ENCODE measurements at regions not wholly inside any gene's neighbourhood (a gene's known extent, or its start where the extent isn't known, plus 50 kb on each side); places are given as distances from the start of the nearest gene placed in this dataset.

DNA sequence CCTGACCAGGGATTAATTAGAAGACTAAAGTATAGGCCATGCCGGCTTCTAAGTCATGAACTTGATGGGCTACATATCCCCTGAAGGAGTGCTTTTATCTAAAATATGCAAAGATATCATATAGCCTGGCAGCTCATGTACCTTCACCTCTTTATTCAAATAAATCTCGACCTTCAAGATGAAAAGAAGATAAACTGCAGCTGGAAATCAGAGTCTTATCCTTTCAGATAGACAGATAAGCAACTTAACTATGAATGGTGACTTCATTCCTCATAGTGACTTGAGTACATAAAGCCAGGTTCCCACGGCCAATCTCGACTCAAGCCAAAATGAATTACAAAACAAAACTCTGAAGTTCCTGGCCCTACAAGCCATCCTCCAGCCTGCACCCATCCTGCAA is 165.3 kb upstream of the KLHL29 start:
- Histone ChIP-seq H3K4me3 (ENCODE audit: low read depth, low read length) (no peak overlapping the region), H3K36me3 (ENCODE audit: control insufficient read depth, insufficient read depth, low read length) (no peaks in the 10 kb centered on the region), H3K4me1 (ENCODE audit: control insufficient read depth, insufficient read depth, low read length) (no peaks in the 10 kb centered on the region), H3K9ac (ENCODE audit: low read length) (no peak overlapping the region), H3K27me3 (ENCODE audit: control insufficient read depth, insufficient read depth, low read length) (no peaks in the 10 kb centered on the region), H3K9me3 (ENCODE audit: control insufficient read depth, insufficient read depth, low read depth, low read length) (no peaks in the 10 kb centered on the region), H3K27ac (ENCODE audit: low read depth, low read length) (no peak overlapping the region)

DNA sequence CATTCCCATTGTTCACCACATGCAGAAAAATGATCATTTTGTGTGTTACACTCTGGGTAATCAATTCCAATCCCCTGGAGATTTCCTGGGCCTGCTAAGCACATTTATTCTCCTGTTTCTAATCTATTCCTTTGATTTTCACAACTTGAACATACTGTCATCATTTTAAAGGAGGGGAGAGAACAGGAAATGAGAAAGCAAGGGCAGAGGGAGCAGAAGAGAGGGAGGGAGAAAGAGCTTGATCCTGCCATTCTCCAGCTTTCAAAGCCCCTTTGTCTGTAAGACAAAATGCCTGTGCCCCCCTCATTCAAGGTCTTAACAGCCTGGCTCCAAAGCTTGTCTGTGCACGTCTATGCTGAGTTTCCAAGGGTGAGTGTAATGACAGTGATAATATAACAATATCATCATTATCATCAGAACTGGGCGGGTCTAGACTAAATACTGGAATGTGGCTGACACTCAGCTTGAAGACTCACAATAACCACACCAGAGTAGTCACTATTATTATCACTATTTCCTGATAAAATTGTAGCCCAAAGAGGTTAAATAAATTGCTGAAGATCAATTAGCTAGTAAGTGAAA is 164.4 kb upstream of the KLHL29 start:
- Histone ChIP-seq H3K27me3 (ENCODE audit: control insufficient read depth, insufficient read depth, low read length) (no peaks in the 10 kb centered on the region), H3K9ac (ENCODE audit: low read length) (no peak overlapping the region), H3K27ac (ENCODE audit: low read depth, low read length) (no peak overlapping the region), H3K4me3 (ENCODE audit: low read depth, low read length) (no peak overlapping the region), H3K4me1 (ENCODE audit: control insufficient read depth, insufficient read depth, low read length) (no peaks in the 10 kb centered on the region), H3K9me3 (ENCODE audit: control insufficient read depth, insufficient read depth, low read depth, low read length) (no peaks in the 10 kb centered on the region), H3K36me3 (ENCODE audit: control insufficient read depth, insufficient read depth, low read length) (no peaks in the 10 kb centered on the region)

DNA sequence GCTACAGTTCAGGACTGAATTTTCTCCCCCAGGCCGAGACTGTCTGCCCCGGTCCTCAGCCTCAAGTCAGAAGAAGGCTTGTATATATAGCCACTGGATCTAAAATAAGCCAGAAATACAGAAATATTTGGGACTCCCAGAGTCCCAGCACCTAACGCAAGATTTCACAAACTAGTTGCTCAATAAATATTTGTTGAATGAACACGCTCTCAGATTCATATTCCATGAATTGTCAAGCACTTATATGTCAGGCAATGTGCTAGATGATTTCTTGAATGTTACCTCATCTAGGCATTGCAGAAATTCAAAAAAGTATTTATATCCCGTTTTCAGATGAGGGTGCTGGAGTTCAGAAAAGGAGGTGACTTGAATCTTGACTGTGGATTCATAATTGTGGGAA is 163.7 kb upstream of the KLHL29 start:
- no peaks in the 10 kb centered on the region for H3K4me1 ChIP-seq (ENCODE audit: control insufficient read depth, insufficient read depth, low read length)
- no peak overlapping the region for H3K27ac ChIP-seq (ENCODE audit: low read depth, low read length)
- no peak overlapping the region for H3K4me3 ChIP-seq (ENCODE audit: low read depth, low read length)
- H3K9me3 ChIP-seq (ENCODE audit: control insufficient read depth, insufficient read depth, low read depth, low read length) = no peaks in the 10 kb centered on the region
- no peaks in the 10 kb centered on the region for H3K27me3 ChIP-seq (ENCODE audit: control insufficient read depth, insufficient read depth, low read length)
- no peaks in the 10 kb centered on the region for H3K36me3 ChIP-seq (ENCODE audit: control insufficient read depth, insufficient read depth, low read length)
- no peak overlapping the region for H3K9ac ChIP-seq (ENCODE audit: low read length)

DNA sequence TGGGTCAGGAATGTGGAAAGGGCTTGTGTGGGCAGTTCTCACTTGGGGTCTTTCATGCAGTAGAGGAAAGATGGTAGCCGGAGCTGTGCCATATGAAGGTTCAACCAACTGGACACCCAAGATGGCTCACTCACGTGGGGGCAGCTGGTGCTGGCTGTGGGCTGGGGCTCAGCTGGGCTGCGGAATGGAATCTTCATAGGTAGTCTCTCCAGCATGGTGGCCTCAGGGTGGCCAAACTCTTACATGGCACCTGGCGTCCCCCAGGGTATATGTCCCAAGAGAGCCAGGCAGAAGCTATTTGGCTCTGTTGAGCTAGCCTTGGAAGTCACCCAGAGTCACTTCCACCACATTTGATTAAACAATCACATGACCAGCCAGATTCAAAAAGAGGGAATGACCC is 163.1 kb upstream of the KLHL29 start:
- no peaks in the 10 kb centered on the region for H3K4me1 ChIP-seq (ENCODE audit: control insufficient read depth, insufficient read depth, low read length)
- H3K36me3 ChIP-seq (ENCODE audit: control insufficient read depth, insufficient read depth, low read length) = no peaks in the 10 kb centered on the region
- H3K4me3 ChIP-seq (ENCODE audit: low read depth, low read length) = no peak overlapping the region
- no peak overlapping the region for H3K9ac ChIP-seq (ENCODE audit: low read length)
- no peaks in the 10 kb centered on the region for H3K9me3 ChIP-seq (ENCODE audit: control insufficient read depth, insufficient read depth, low read depth, low read length)
- no peaks in the 10 kb centered on the region for H3K27me3 ChIP-seq (ENCODE audit: control insufficient read depth, insufficient read depth, low read length)
- no peak overlapping the region for H3K27ac ChIP-seq (ENCODE audit: low read depth, low read length)

DNA sequence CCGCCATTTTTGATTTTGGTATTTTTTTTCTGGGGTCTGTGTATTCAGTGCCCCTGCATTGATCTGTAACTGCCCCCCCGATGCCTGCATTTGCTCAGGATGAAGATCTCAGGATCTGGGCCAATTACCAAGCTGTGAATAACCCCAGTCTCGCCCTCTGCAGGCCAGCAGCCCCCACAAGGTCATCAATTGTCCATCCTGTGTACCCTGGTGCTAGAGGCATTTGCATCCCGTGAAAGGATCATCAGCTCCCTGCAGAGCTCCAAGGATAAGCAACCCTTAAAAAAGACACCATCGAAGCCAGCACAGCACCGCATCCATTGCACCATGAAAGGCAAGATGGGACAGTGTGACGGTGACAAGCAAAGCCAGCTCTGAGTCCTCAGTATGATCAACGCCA is 154.1 kb upstream of the KLHL29 start:
- Histone ChIP-seq H3K4me1 (ENCODE audit: control insufficient read depth, insufficient read depth, low read length) (peaks cover 6% of the 10 kb centered on the region; the same call in 1 of the 2 replicates), H3K4me3 (ENCODE audit: low read depth, low read length) (peak overlapping the region; percentile 20; the same call in 1 of the 2 replicates), H3K27me3 (ENCODE audit: control insufficient read depth, insufficient read depth, low read length) (no peaks in the 10 kb centered on the region), H3K9ac (ENCODE audit: low read length) (no peak overlapping the region), H3K36me3 (ENCODE audit: control insufficient read depth, insufficient read depth, low read length) (no peaks in the 10 kb centered on the region), H3K27ac (ENCODE audit: low read depth, low read length) (no peak overlapping the region), H3K9me3 (ENCODE audit: control insufficient read depth, insufficient read depth, low read depth, low read length) (peaks cover 17% of the 10 kb centered on the region)

DNA sequence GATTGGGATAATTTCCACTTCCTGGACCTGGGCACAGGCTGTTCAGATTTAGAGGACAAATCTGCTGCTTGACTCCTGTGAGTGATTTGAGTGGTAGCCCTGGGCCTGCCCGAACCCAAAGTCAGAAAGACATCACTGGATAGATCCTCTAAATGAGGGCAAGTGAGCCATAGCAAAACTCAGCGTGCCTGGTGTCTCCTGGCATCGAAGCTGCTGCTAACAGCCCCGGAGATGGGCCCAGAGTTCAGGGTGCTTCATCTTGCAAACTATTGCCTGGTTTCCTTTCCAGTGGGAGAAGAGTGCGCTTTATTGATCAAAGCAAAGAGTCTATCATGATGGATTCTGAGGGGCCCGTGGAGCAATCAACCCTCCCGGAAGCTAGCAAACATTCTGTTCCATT is 153.1 kb upstream of the KLHL29 start:
- H3K27me3 ChIP-seq (ENCODE audit: control insufficient read depth, insufficient read depth, low read length) = no peaks in the 10 kb centered on the region
- H3K36me3 ChIP-seq (ENCODE audit: control insufficient read depth, insufficient read depth, low read length) = no peaks in the 10 kb centered on the region
- no peak overlapping the region for H3K27ac ChIP-seq (ENCODE audit: low read depth, low read length)
- peaks cover 6% of the 10 kb centered on the region; the same call in 1 of the 2 replicates for H3K4me1 ChIP-seq (ENCODE audit: control insufficient read depth, insufficient read depth, low read length)
- H3K4me3 ChIP-seq (ENCODE audit: low read depth, low read length) = no peak overlapping the region
- no peak overlapping the region for H3K9ac ChIP-seq (ENCODE audit: low read length)
- H3K9me3 ChIP-seq (ENCODE audit: control insufficient read depth, insufficient read depth, low read depth, low read length) = peaks cover 17% of the 10 kb centered on the region

DNA sequence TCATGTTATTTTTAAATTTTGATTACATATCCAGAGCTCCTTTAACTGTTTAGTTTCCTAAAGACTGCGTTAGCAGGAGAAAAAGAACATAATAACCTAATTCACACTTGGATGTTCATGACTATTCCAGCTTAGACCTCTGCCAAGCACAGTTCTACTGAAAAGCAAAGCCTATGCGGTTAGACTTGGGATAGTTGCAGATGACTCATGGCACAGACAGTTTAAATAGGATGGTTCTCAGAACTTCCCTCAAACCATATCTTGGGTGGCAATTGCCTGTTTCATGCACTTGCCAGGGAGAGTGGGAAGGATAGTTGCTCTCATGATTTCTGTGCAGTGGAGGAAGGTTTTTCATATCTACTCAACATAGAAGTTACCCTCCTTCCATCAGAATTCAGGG is 149.7 kb upstream of the KLHL29 start:
- H3K4me3 ChIP-seq (ENCODE audit: low read depth, low read length) = no peak overlapping the region
- H3K9ac ChIP-seq (ENCODE audit: low read length) = no peak overlapping the region
- H3K27me3 ChIP-seq (ENCODE audit: control insufficient read depth, insufficient read depth, low read length) = no peaks in the 10 kb centered on the region
- no peak overlapping the region for H3K27ac ChIP-seq (ENCODE audit: low read depth, low read length)
- H3K9me3 ChIP-seq (ENCODE audit: control insufficient read depth, insufficient read depth, low read depth, low read length) = peaks cover 17% of the 10 kb centered on the region
- no peaks in the 10 kb centered on the region for H3K36me3 ChIP-seq (ENCODE audit: control insufficient read depth, insufficient read depth, low read length)
- H3K4me1 ChIP-seq (ENCODE audit: control insufficient read depth, insufficient read depth, low read length) = peaks cover 6% of the 10 kb centered on the region; the same call in 1 of the 2 replicates

DNA sequence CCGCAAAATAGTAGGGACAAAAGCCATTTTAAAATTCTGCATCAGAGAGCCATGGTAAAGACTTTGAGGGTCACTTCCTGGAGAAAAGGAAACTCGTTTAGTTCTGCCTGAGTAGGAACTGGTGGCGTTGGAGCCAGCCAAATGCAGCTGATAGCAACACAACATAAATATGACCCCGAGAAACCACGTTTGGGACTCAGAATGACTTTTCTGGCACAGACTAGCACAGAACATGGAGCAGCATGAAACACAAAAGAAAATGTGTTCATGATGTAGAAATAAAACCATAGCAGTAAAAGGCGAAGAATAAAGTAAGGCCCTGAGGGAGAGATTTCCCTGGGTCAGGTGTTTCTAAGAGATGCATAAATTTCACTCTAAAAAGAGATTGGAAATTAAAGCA is 149.2 kb upstream of the KLHL29 start:
- no peak overlapping the region for H3K9ac ChIP-seq (ENCODE audit: low read length)
- no peak overlapping the region for H3K27ac ChIP-seq (ENCODE audit: low read depth, low read length)
- no peaks in the 10 kb centered on the region for H3K27me3 ChIP-seq (ENCODE audit: control insufficient read depth, insufficient read depth, low read length)
- no peaks in the 10 kb centered on the region for H3K36me3 ChIP-seq (ENCODE audit: control insufficient read depth, insufficient read depth, low read length)
- H3K4me1 ChIP-seq (ENCODE audit: control insufficient read depth, insufficient read depth, low read length) = peaks cover 5% of the 10 kb centered on the region; the same call in 1 of the 2 replicates
- no peak overlapping the region for H3K4me3 ChIP-seq (ENCODE audit: low read depth, low read length)
- peaks cover 17% of the 10 kb centered on the region for H3K9me3 ChIP-seq (ENCODE audit: control insufficient read depth, insufficient read depth, low read depth, low read length)

DNA sequence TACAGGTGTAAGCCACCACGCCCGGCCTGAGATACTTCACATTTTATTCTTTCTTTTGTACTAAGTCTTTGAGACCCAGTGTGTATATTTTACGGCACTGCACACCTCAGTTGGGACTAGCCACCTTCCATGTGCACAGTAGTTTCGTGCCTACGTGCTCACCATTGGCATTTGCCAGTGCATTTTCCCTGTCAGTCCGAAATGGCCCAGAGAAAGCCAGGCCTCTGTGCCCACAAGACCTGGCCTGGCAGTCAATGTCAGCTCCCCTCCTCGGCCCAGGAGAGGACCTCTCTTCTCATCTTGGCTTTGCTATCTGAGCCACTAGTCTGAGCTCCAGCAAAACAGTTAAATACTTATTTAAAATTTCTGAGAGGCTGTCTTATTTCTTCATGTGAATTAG is 147.8 kb upstream of the KLHL29 start:
- Histone ChIP-seq H3K4me1 (ENCODE audit: control insufficient read depth, insufficient read depth, low read length) (no peaks in the 10 kb centered on the region), H3K27me3 (ENCODE audit: control insufficient read depth, insufficient read depth, low read length) (no peaks in the 10 kb centered on the region), H3K27ac (ENCODE audit: low read depth, low read length) (no peak overlapping the region), H3K36me3 (ENCODE audit: control insufficient read depth, insufficient read depth, low read length) (no peaks in the 10 kb centered on the region), H3K9ac (ENCODE audit: low read length) (no peak overlapping the region), H3K4me3 (ENCODE audit: low read depth, low read length) (no peak overlapping the region), H3K9me3 (ENCODE audit: control insufficient read depth, insufficient read depth, low read depth, low read length) (peaks cover 5% of the 10 kb centered on the region; the same call in 1 of the 2 replicates)

DNA sequence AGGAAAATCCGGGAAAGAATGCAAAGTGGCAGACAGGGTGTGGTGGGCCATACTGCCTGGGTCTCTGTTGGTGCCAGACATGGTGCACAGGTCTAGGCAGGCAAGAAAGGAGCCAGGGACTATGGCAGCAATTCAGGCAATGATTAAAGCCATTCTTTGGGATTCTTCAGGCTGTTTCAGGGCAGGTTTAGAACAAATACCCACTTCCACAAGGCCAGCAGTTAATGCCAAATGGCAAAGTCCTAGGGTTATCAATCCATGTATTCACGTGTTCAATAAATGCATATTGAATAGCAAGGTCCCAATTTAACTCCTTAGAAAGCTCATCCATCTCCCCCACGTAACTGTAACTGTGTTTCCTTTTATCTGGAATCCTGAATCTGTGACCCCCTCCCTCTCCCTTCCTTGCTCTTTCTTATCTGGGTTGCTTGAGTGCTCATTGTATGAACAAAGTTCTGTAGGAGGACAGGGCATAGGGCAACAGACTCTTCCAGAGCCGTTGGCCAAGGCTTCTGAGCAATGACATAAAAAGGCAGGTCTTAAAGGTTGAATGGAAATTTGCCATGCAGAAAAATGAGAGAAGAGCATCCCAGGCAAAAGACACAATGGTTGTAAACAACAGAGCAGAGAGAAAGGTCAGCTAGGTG is 146.8 kb upstream of the KLHL29 start:
- no peaks in the 10 kb centered on the region for H3K9me3 ChIP-seq (ENCODE audit: control insufficient read depth, insufficient read depth, low read depth, low read length)
- H3K9ac ChIP-seq (ENCODE audit: low read length) = no peak overlapping the region
- no peak overlapping the region for H3K4me3 ChIP-seq (ENCODE audit: low read depth, low read length)
- no peaks in the 10 kb centered on the region for H3K4me1 ChIP-seq (ENCODE audit: control insufficient read depth, insufficient read depth, low read length)
- no peak overlapping the region for H3K27ac ChIP-seq (ENCODE audit: low read depth, low read length)
- no peaks in the 10 kb centered on the region for H3K27me3 ChIP-seq (ENCODE audit: control insufficient read depth, insufficient read depth, low read length)
- no peaks in the 10 kb centered on the region for H3K36me3 ChIP-seq (ENCODE audit: control insufficient read depth, insufficient read depth, low read length)

DNA sequence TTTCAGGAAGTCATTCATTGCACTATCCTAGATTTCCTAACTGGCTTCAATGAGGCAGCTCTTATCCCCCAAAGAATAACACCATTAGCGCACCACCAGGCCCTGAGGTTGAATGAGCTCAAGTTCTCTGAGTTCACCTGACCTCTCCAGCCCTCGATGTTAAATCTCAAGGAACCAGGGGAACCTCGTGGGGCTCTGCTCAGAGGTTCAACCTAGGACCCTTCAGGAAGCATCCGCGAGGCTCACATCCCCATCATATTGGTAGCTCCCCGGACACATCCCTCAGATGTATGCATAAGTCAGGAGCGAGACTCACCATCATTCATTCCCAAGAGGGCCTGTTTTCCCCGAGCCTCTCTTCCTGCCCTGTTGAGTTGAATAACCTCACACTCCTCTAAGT is 145.6 kb upstream of the KLHL29 start:
- no peak overlapping the region for H3K4me3 ChIP-seq (ENCODE audit: low read depth, low read length)
- H3K9ac ChIP-seq (ENCODE audit: low read length) = no peak overlapping the region
- no peaks in the 10 kb centered on the region for H3K27me3 ChIP-seq (ENCODE audit: control insufficient read depth, insufficient read depth, low read length)
- no peak overlapping the region for H3K27ac ChIP-seq (ENCODE audit: low read depth, low read length)
- H3K9me3 ChIP-seq (ENCODE audit: control insufficient read depth, insufficient read depth, low read depth, low read length) = no peaks in the 10 kb centered on the region
- no peaks in the 10 kb centered on the region for H3K36me3 ChIP-seq (ENCODE audit: control insufficient read depth, insufficient read depth, low read length)
- H3K4me1 ChIP-seq (ENCODE audit: control insufficient read depth, insufficient read depth, low read length) = no peaks in the 10 kb centered on the region

All from HUES6 (cell line).